ENCODE measurements at regions not wholly inside any gene's neighbourhood (a gene's known extent, or its start where the extent isn't known, plus 50 kb on each side); places are given as distances from the start of the nearest gene placed in this dataset.

- no peak for DNase-seq
These were observed 230.8 kb downstream of the GASK1B start for GRCh38 chr4:157942017-157942416.

- no peak for DNase-seq
These were observed 238.7 kb downstream of the GASK1B start for GRCh38 chr4:157934151-157934550.

GRCh38 chr4:157932936-157933335 lies 239.9 kb downstream of the GASK1B start:
- no peak for DNase-seq

DNA sequence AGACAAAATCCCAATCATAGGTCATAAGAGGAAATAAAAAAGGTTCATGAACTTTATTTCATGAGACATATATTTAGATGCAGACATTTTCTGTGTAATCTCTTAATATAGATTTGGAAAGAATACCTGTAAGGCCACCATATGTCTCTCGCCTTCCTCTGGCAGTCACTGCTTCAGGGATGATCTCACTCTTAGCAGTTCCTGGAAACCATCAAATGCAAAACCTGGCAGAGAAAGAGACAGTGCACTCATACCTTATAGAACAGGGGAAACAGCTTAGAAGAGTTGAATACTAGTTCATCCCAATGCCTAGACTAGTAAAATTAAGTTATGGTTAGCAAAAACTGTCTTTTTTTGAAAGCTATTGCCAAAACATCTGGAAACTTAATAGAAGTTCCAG lies 243.3 kb downstream of the GASK1B start:
- no peak for DNase-seq

GRCh38 chr4:157918036-157918832 lies 254.6 kb downstream of the GASK1B start:
- DNase-seq = no peak

GRCh38 chr4:157912212-157912611 lies 260.6 kb downstream of the GASK1B start:
- DNase-seq = no peak

GRCh38 chr4:157911662-157912061 lies 261.2 kb downstream of the GASK1B start:
- DNase-seq = no peak

DNA sequence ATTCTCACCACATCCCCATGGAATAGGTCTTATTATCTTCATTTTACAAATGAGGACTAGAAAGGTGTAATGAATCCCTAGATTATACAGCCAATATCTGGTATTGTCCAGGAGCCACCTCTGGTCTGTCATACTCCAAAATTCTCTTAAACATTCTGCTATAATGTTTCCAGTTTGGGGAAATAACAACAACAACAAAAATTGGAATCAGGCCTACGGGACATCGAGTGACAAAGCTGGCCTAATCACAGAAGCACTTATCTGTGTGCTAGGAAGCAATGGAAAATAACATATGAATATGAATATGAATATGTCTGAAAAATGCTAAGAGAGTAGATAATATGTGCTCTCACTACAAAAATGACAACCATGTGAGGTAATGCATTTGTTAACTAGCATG lies 264.1 kb downstream of the GASK1B start:
- DNase-seq = no peak

DNA sequence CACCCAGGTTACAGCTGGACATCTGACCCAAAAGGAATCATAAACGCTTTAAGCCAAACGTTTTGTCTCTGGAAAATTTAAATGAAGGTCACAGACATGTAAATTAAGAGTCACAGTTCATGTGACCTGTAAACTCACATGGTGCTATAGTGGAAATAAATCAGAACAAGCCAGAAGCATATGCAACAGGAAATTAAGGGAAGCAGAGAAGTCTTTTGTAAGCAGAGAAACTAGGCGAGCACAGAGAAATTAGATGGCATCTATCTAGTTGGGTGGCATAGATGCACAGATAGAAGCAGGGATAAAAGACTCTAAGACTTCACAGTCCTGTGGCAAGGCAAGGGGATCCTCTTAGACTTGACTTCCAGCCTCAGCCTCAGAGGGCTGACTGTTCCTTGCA lies 264.8 kb downstream of the GASK1B start:
- no peak for DNase-seq

- DNase-seq = no peak
These were observed 265.4 kb downstream of the GASK1B start for GRCh38 chr4:157907226-157907946.

GRCh38 chr4:157898836-157899605 lies 273.8 kb downstream of the GASK1B start:
- no peak for DNase-seq

DNA sequence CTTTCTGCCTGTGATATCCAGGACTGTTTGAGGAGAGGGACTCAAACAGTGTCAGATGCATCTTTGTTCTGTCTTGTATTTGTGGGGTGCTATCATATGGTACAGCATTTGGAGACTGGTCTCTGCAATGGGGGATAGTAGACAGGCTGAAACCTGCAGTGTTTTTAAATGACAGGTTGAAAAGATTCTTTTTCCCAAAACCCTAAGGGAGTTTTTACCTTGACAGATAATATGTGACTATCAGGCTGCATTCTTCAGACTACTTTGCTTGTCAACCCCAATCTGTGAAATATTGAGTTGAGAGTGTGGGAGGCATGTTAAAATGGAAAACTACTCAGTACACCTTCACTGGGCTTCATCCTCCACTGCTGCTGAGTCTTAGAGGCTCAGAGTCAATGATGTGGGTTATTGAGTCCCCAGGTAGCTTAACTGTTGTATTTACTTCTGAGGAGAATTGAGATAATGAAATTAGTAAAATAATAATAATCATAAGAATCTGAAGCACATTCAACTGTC lies 274.9 kb downstream of the GASK1B start:
- DNase-seq = no peak

GRCh38 chr4:157896726-157897125 lies 276.1 kb downstream of the GASK1B start:
- DNase-seq = no peak

DNA sequence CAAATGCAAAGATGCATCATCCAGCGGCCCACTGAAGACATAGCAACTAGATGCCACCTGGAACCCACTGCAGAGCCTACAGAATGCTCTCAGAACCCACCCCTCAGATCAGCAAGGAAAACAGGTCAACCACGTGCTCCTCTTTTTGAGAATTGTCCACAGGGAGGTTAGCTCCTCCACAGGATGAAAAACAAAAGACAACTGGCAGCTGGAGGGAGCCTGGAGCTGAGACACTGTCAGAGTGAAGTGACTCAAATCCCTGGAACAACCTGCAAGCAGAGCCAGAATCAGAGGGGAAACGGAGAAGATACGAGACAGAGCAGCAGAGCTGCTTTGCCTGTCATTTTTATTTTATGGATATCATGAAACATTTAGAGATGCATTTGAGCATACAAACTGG lies 277.6 kb downstream of the GASK1B start:
- no peak for DNase-seq

DNA sequence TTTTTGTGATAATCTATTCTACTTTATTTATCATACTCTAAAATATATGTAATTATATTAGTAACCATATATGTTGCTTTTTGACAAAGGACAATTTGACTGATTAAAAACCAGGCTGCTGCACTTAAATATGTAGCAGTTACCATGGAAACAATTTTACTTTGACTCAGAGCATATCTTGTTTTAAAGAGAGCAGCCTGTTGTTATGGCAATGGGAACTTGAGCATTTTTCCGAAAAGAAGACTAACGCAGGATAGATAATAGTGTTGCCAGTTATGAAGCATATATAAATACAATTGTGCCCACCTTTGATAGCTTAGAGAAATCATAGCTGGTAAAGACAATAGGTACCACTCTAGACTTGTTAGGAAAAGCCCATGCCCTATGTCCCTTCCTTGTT lies 283.0 kb downstream of the GASK1B start:
- no peak for DNase-seq

DNA sequence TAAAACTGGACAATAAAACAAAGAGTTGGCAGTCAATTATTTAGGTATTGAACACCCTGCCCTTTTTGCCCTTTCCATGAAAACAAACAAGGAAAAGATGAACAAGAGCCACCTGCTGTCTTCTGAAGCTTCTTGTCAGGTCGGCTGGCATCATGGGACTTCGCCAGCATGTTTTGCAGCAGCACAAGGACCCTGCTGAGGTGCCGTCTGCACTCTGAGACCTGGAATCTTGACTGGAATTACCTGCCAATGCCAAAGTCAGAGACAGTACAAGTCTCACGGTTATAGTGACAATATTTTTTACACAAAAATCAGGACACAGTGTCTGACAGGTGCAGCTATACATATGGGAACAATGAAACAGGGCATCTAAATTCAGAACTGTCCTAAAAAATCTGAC lies 284.5 kb downstream of the GASK1B start:
- no peak for DNase-seq

DNA sequence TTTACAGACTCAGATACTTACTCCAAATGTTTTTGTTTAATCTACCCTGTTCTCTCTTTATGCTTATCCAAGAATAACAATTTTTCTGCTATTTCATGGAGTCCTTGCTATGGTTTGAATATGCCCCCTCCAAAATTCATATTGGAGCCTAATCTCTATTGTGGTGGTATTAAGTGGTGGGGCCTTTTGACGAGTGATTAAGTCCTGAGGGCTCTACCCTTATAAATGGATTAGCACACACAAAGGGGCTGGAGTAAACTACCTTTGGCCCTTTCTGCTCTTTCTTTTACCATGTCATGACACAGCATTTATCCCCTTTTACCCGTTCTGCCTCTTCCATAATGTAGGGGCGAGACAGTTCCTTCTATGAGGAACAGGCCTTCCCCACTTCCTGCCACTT lies 285.5 kb downstream of the GASK1B start:
- no peak for DNase-seq

- DNase-seq = no peak
These were observed 286.2 kb downstream of the GASK1B start for GRCh38 chr4:157886645-157887044.

GRCh38 chr4:157885811-157886210 lies 287.0 kb downstream of the GASK1B start:
- DNase-seq = no peak

GRCh38 chr4:157882901-157883300 lies 289.9 kb downstream of the GASK1B start:
- DNase-seq = no peak

DNA sequence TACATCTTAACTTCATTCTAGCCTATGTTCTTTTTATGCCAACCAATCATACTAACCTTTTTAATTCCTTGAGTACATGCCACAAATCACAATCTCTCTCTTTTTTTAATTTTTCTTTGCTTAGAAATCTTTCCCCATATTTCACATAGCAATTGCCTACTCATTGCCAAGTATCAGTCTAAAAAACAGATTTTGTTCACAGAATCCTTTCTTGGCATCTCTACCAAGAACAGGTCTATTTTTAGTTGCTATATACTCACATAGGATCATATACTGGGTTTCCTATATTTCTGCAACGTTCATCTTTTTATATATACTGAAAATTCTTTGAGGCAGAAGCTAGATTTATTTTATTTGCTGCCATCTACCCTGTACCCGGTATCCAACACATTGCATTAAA lies 292.1 kb downstream of the GASK1B start:
- no peak for DNase-seq

- no peak for DNase-seq
These were observed 318.0 kb downstream of the GASK1B start for GRCh38 chr4:157854819-157855218.

DNA sequence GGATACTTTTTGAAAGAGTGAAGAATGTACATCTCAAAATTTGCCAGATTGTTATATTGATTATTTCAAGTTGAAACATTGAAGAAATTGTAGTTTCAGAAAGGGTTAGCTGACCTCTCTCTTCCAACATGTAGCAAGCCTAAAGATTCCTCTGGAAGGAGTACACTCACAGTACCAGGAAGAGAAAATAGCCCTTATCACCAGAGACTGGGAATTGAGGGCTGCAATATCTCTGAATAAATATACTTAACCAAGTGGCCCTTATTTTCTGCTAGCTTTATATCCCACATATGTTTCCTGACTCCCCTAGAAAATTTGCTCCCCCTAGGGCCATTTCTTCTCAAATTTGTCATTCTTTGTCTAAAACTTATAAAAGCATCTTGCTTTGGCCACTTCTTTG lies 332.2 kb downstream of the GASK1B start:
- DNase-seq = no peak

DNA sequence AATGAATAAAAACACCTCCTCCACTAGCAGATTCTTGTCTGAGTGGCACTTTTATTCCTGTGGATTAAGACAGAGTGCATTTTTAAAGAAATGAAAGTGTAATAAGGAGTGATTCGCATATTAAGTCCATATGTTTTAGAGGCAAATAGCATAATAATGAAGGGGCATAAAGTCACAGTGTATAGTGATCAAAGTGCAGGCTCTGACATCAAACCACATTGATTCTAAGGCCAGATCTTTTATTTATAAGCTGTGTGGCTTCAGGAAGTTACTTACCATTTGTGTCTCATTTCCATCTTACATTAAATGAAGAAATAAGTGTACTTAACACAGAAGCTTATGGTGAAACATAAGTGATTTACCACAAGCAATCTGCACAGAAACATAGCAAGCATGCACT lies 332.8 kb downstream of the GASK1B start:
- DNase-seq = no peak
